ENCODE measurements at regions not wholly inside any gene's neighbourhood (a gene's known extent, or its start where the extent isn't known, plus 50 kb on each side); places are given as distances from the start of the nearest gene placed in this dataset.

DNA sequence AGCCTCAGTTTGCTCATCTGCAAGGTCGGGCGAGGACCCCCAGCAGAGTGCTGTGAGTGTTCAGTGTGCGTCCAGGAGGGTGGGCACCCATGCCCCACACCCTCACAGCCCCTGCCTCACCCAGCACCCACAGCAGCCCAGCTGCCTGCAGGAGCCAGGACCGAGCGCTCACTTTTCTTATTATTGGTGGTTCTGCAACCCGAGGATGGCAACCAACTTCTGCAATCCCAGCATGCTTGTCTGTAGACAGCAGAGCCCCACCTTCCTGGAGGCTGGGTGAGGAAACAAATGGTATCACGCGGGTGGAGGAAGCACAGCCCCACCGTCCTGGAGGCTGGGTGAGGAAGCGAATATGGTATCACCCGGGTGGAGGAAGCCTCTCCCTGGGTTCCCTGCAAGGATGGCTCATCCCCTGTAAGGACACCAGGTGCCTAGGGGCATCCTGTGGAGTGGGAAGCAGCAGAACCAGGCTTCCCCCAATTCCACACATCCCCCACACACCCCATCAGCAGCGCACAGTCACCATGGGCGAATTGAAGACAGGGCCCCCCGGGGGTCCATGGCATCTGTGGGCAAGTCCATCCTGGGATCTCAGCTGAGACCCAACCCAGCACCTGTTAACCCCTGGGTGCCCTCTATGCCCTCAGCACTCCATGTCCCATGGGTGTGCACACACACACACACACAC is 220.5 kb upstream of the RAB6C start:
- 44 to 47% methylated on average over 8 to 14 of the region's 14 CpGs for WGBS, 2 donors
- no peak for TF ChIP-seq POLR2A (IDR thresholded peaks at IDR 0.05)
- TF ChIP-seq, protein P1, sequence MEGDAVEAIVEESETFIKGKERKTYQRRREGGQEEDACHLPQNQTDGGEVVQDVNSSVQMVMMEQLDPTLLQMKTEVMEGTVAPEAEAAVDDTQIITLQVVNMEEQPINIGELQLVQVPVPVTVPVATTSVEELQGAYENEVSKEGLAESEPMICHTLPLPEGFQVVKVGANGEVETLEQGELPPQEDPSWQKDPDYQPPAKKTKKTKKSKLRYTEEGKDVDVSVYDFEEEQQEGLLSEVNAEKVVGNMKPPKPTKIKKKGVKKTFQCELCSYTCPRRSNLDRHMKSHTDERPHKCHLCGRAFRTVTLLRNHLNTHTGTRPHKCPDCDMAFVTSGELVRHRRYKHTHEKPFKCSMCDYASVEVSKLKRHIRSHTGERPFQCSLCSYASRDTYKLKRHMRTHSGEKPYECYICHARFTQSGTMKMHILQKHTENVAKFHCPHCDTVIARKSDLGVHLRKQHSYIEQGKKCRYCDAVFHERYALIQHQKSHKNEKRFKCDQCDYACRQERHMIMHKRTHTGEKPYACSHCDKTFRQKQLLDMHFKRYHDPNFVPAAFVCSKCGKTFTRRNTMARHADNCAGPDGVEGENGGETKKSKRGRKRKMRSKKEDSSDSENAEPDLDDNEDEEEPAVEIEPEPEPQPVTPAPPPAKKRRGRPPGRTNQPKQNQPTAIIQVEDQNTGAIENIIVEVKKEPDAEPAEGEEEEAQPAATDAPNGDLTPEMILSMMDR (IDR thresholded peaks at IDR 0.05), result no peak

DNA sequence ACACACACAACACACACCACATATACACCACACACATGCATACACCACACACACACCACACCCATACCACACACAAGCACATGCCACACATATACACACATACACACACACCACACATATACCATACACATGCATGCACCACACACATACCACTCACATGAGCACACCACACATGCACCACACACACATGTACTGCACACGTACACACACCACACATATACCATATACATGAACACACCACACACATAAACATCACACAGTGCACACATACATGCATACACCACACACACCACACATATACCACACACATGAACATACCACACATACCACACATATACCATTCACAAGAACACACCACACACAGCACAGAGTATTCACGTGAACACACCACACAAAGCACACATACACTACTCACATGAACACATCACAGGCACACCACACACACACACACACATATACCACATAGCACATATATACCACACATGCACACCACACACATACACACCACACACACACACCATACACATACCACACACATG is 219.9 kb upstream of the RAB6C start:
- H3K27me3 ChIP-seq, result no peaks in the 10 kb centered on the region
- no peak overlapping the region for H3K4me3 ChIP-seq
- ATAC-seq, result no peak
- no peak overlapping the region for H3K27ac ChIP-seq
- DNase-seq, result no peak
- no peaks in the 10 kb centered on the region for H3K36me3 ChIP-seq (replicated peaks in 1 of 2; ENCODE audit: insufficient read depth in 1 of 2, low read depth in 2 of 2)
- no peak for TF ChIP-seq POLR2A (IDR thresholded peaks at IDR 0.05)
- intact Hi-C loops (cut with DNase I), result no loop called here
- H3K4me1 ChIP-seq, result no peaks in the 10 kb centered on the region
- H3K9me3 ChIP-seq, result no peaks in the 10 kb centered on the region
- WGBS, 2 donors, result 90 to 91% methylated on average over 2 of the region's 2 CpGs

More for the DNA sequence above, 220.5 kb upstream of the RAB6C start:
- H3K36me3 ChIP-seq (replicated peaks in 1 of 2; ENCODE audit: insufficient read depth in 1 of 2, low read depth in 2 of 2), result no peaks in the 10 kb centered on the region
- no peaks in the 10 kb centered on the region for H3K27me3 ChIP-seq
- no peak overlapping the region for H3K4me3 ChIP-seq
- intact Hi-C loops (cut with DNase I), result no loop called here
- H3K9me3 ChIP-seq, result no peaks in the 10 kb centered on the region
- DNase-seq (peak in 1 of 4 donors; percentile 45), ATAC-seq (peak; percentile 36)
- H3K4me1 ChIP-seq, result no peaks in the 10 kb centered on the region
- no peak overlapping the region for H3K27ac ChIP-seq

DNA sequence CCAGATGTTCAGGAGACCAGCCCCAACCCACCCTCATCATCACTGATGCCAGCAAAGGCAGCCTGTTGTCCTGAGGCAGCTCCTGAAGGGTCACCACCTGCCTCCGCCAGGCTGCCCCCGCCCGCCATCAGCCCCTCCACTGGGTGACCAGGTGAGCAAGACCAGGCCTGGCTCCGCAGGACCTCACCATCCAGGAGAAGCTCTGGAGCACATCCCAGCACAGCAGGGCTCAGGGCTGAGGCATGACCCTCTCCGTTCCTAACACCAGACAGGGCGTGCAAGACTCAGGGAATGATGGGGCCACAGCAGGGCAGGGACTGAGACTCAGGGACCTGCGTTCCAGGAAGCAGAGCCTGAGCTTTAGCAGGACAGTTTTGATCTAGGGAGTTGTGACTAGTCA is 218.8 kb upstream of the RAB6C start:
- no peak for ATAC-seq
- Histone ChIP-seq H3K27ac (no peak overlapping the region), H3K9me3 (no peaks in the 10 kb centered on the region), H3K36me3 (replicated peaks in 1 of 2; ENCODE audit: insufficient read depth in 1 of 2, low read depth in 2 of 2) (no peaks in the 10 kb centered on the region), H3K27me3 (no peaks in the 10 kb centered on the region), H3K4me3 (no peak overlapping the region), H3K4me1 (no peaks in the 10 kb centered on the region)
- TF ChIP-seq POLR2A (IDR thresholded peaks at IDR 0.05), result no peak
- TF ChIP-seq, protein P1 (IDR thresholded peaks at IDR 0.05), result no peak
- no peak for DNase-seq
- 96 to 98% methylated on average over 7 of the region's 7 CpGs for WGBS, 2 donors
- intact Hi-C loops (cut with DNase I), result no loop called here

DNA sequence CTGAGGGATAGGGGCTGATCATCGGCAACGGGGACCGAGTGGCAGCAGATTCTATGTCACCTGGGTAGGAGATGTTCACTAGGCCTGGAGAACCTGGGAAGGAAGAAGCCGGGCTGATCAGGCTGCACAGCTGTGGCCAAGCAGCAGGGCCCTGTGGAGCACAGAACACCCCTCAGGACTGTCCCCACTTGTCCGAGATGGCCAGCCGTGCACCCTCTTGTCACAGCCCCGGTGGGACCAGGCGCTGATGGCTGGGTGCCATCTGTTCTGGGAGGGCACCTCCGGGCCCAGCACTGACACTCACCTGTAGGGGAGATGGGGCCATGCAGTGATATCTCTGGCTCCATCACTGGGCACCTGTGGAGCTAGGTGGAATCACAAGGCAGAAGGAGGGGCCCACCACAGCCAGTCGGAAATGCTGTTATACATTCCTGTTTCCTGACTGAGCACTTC is 217.9 kb upstream of the RAB6C start:
- Histone ChIP-seq H3K9me3 (no peaks in the 10 kb centered on the region), H3K27ac (no peak overlapping the region), H3K27me3 (no peaks in the 10 kb centered on the region), H3K36me3 (replicated peaks in 1 of 2; ENCODE audit: insufficient read depth in 1 of 2, low read depth in 2 of 2) (no peaks in the 10 kb centered on the region), H3K4me1 (no peaks in the 10 kb centered on the region), H3K4me3 (no peak overlapping the region)
- 83 to 89% methylated on average over 1 to 10 of the region's 10 CpGs for WGBS, 2 donors
- DNase-seq (no peak), ATAC-seq (no peak)
- intact Hi-C loops (cut with DNase I), result no loop called here
- TF ChIP-seq POLR2A (IDR thresholded peaks at IDR 0.05), result no peak
- TF ChIP-seq, protein P1 (IDR thresholded peaks at IDR 0.05), result no peak

DNA sequence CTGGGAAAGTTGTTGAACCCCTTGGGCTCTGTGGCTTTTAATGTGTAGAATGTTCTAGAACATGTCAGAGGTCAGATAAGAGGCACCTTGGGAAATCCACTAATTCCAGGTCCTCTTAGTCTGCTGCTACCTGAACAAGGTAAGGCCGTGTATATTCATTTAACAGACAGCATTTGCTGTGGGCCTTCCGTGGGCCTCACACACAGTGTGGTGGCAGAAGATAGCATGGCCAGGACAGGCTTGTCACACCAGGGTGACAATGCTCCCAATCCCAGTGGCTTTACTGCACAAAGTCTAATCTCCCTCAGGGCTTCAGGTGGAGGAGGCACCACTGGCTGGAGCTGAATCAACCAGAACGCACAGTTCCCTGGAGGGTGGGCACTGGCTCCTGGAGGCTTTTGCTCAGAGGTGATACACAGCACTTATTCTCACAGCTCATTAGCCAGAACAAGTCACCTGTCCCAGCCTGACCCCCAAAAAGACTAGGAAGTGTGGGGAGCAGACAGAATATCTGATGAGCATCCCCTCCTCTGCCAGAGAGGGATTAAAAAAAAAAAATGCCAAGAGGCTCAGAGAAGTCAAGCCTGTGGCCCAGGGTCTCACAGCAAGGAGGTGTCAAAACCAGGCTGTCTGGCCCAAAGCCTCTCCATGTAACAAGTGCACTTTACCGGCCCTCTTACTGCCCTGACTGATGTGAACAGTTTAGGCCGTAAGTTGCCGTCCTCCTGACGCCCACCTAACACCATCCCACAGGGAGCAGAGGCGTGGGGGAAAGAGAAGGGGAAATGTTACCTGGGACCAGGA is 216.9 kb upstream of the RAB6C start:
- Histone ChIP-seq H3K36me3 (replicated peaks in 1 of 2; ENCODE audit: insufficient read depth in 1 of 2, low read depth in 2 of 2) (no peaks in the 10 kb centered on the region), H3K4me1 (no peaks in the 10 kb centered on the region), H3K4me3 (no peak overlapping the region), H3K27ac (no peak overlapping the region), H3K27me3 (no peaks in the 10 kb centered on the region), H3K9me3 (no peaks in the 10 kb centered on the region)
- 78 to 85% methylated on average over 8 of the region's 8 CpGs for WGBS, 2 donors
- ATAC-seq (no peak), DNase-seq (no peak)
- intact Hi-C loops (cut with DNase I), result no loop called here
- TF ChIP-seq, protein P1 (IDR thresholded peaks at IDR 0.05), result no peak
- TF ChIP-seq POLR2A (IDR thresholded peaks at IDR 0.05), result no peak
